Activated naive CD4-positive, alpha-beta T cell treated with anti-CD3 and anti-CD28 coated beads, Interleukin-2, amount 50 U/mL, for 72 hours (primary cell): ENCODE measurements at regions not wholly inside any gene's neighbourhood (a gene's known extent, or its start where the extent isn't known, plus 50 kb on each side); places are given as distances from the start of the nearest gene placed in this dataset.
"Not testable (repeated sequence)": the region's sequence is repeated elsewhere in the genome, so short reads cannot be mapped to it uniquely, and the experiment has no call there.

ENCODE experiments used
- ATAC-seq, 2 donors: fragments of 150-1000 bp; cut with Tn5 transposase; 2 replicates each; pipeline ENCODE4 v1.10.0; 2021; ENCODE audit warnings: mild to moderate bottlenecking in 2 of 2, moderate library complexity in 2 of 2
- DNase-seq, 2 donors: peaks; one replicate each; pipeline ENCODE4 v3.0.0; 2021 to 2022; ENCODE audit warnings: low spot score in 2 of 2
- H3K27ac Mint-ChIP-seq, 2 donors: one replicate each; pipeline ENCODE4 v1.8.0; 2022; ENCODE audit warnings: mild to moderate bottlenecking in 2 of 2, mixed read lengths in 2 of 2
- H3K36me3 Mint-ChIP-seq, 2 donors: one replicate each; pipeline ENCODE4 v1.8.0; 2022; ENCODE audit warnings: mixed read lengths in 2 of 2
- H3K9me3 Mint-ChIP-seq, 2 donors: one replicate each; pipeline ENCODE4 v1.8.0; 2022; ENCODE audit warnings: mixed read lengths in 2 of 2

GRCh38 chr1:30023339-30024022, 699.9 kb downstream of the MATN1 start:
- ATAC-seq: peak; percentile 45 to 76
- peak in 1 of 2 donors; percentile 2 for DNase-seq
- peaks cover 0 to under 1% of the 10 kb centered on the region in 2 donors for H3K9me3 Mint-ChIP-seq
- H3K27ac Mint-ChIP-seq: no peak overlapping the region
- peaks cover 0 to 3% of the 10 kb centered on the region in 2 donors for H3K36me3 Mint-ChIP-seq

- no peak for ATAC-seq
- no peak overlapping the region for H3K27ac Mint-ChIP-seq
- DNase-seq: no peak
- H3K9me3 Mint-ChIP-seq: peaks cover 0 to 10% of the 10 kb centered on the region in 2 donors
- H3K36me3 Mint-ChIP-seq: peaks cover 0 to 6% of the 10 kb centered on the region in 2 donors
These were observed 709.4 kb downstream of the MATN1 start for GRCh38 chr1:30014031-30014430.

GRCh38 chr1:30012455-30013440, 710.6 kb downstream of the MATN1 start:
- H3K9me3 Mint-ChIP-seq: peaks cover 0 to 3% of the 10 kb centered on the region in 2 donors
- DNase-seq (no peak), ATAC-seq (no peak)
- H3K36me3 Mint-ChIP-seq: no peaks in the 10 kb centered on the region
- H3K27ac Mint-ChIP-seq: no peak overlapping the region

- no peaks in the 10 kb centered on the region for H3K36me3 Mint-ChIP-seq
- ATAC-seq: no peak
- H3K27ac Mint-ChIP-seq: no peak overlapping the region
- DNase-seq: no peak
- H3K9me3 Mint-ChIP-seq: no peaks in the 10 kb centered on the region
These were observed 711.4 kb downstream of the MATN1 start for GRCh38 chr1:30011970-30012369.

DNA sequence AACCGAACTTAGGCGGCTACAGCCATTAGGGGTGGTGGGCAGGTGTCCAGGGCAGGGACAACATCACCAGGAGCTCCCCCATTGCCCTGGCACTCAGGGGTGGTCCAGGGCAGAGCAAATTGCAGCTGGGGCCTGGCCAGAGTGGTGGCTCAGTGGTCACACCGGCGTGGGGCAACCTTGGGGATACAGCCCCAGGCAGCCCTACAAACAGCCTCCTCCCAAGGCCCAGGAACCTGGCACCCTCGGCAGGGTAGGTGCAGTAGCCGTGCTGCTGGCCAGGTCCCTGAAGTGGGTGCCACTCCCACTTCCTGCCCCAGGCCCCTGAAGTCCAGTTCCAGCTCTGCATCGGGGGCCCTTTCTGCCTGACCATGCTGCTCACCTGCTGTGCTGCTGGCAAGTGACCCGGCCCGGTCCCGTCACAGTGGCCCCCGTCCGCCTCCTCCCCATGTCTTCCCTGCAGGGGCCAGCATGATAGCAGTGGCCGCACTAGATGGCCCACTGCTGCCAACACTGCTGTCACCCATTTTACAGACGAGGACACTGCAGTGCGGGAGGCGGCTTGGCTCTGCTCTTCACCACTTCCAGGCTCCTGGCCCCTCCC, 712.8 kb downstream of the MATN1 start:
- no peak for DNase-seq
- no peaks in the 10 kb centered on the region for H3K36me3 Mint-ChIP-seq
- ATAC-seq: no peak
- H3K27ac Mint-ChIP-seq: no peak overlapping the region
- no peaks in the 10 kb centered on the region for H3K9me3 Mint-ChIP-seq

DNA sequence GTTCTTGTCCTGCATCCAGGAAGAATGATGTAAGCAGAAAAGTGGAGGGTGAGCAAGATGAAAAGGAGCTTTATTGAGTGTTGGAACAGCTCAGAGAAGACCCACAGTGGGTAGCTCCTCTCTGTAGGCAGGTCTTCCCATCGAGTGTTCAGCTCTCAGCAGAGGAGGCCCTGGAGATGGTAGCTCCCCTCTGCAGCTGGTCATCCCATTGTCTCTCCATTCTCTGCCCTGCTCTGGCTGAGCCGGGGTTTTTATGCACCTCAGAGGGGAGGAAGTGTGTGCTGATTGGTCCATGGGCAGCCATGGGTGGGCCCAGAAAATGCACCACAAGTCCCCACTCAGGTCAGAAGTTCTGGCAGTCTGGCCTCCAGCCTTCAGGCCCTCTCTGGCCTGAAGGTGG, 713.7 kb downstream of the MATN1 start:
- Mint-ChIP-seq H3K27ac (no peak overlapping the region), H3K36me3 (no peaks in the 10 kb centered on the region), H3K9me3 (no peaks in the 10 kb centered on the region)
- ATAC-seq (no peak), DNase-seq (no peak)

GRCh38 chr1:30008998-30009657, 714.3 kb downstream of the MATN1 start:
- H3K9me3 Mint-ChIP-seq: no peaks in the 10 kb centered on the region
- ATAC-seq: no peak
- H3K27ac Mint-ChIP-seq: peak overlapping the region in 1 of 2 donors; percentile 59
- DNase-seq: no peak
- H3K36me3 Mint-ChIP-seq: no peaks in the 10 kb centered on the region

DNA sequence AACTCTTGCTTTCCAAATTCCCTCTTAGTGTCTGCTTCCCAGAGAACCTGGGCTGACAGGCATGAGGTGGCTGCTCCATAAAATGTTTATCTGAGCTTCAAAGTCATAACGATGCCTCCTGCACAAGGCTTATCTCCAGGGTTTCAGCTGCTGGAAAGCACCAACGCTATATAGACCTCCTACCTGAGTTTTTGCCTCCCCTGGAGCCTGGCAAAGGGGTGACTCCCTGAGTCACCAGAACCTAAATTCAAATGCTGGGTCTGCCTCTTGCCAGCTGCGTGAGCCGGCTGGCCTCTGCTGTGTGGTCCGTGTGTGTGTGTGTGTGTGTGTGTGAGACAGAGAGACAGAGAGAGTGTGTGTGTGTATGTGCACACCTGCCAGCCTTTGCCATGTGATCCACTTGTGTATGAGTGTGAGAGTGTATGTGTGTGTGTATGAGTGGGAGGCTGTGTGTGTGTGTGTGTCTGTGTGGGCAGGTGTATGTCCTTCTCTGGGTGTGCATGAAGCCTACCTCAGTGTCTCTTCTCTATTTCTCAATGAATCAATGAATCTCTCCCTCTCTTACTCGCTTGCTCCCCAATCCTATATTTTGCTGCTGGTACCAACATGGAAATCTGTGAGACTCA, 714.9 kb downstream of the MATN1 start:
- DNase-seq (no peak), ATAC-seq (no peak)
- H3K9me3 Mint-ChIP-seq: no peaks in the 10 kb centered on the region
- H3K36me3 Mint-ChIP-seq: no peaks in the 10 kb centered on the region
- H3K27ac Mint-ChIP-seq: no peak overlapping the region

- H3K9me3 Mint-ChIP-seq: no peaks in the 10 kb centered on the region
- no peak for DNase-seq
- no peaks in the 10 kb centered on the region for H3K36me3 Mint-ChIP-seq
- no peak overlapping the region for H3K27ac Mint-ChIP-seq
- ATAC-seq: no peak
These were observed 717.3 kb downstream of the MATN1 start for GRCh38 chr1:30005972-30006619.

GRCh38 chr1:30001732-30002039, 721.7 kb downstream of the MATN1 start:
- DNase-seq: no peak
- Mint-ChIP-seq H3K36me3 (no peaks in the 10 kb centered on the region), H3K27ac (no peak overlapping the region), H3K9me3 (no peaks in the 10 kb centered on the region)
- ATAC-seq: no peak

- Mint-ChIP-seq H3K36me3 (no peaks in the 10 kb centered on the region), H3K27ac (no peak overlapping the region), H3K9me3 (peaks cover under 1% of the 10 kb centered on the region in 2 donors)
- DNase-seq (no peak), ATAC-seq (no peak)
These were observed 722.2 kb downstream of the MATN1 start for GRCh38 chr1:30001011-30001731.

DNA sequence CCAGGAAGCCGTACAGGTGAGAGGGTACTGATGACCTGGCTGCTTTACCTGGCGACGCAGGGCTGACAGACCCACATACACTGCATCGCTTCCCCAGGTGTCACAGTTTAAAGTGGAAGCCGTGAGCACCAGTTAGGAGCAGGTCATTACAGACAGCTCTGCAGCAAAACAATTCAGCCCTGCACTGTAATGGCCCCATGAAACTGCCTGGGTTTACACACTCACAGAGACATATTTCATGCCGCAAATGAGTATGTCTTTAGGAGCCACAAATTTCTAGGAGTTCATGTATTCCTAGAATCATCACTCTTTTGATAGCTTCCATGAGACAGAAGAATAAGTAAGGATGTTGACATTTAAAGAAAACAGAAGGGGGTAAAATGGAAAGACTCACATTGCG, 723.1 kb downstream of the MATN1 start:
- Mint-ChIP-seq H3K9me3 (peaks cover 5 to 8% of the 10 kb centered on the region in 2 donors), H3K27ac (no peak overlapping the region), H3K36me3 (peaks cover 0 to 8% of the 10 kb centered on the region in 2 donors)
- ATAC-seq (no peak), DNase-seq (no peak)

DNA sequence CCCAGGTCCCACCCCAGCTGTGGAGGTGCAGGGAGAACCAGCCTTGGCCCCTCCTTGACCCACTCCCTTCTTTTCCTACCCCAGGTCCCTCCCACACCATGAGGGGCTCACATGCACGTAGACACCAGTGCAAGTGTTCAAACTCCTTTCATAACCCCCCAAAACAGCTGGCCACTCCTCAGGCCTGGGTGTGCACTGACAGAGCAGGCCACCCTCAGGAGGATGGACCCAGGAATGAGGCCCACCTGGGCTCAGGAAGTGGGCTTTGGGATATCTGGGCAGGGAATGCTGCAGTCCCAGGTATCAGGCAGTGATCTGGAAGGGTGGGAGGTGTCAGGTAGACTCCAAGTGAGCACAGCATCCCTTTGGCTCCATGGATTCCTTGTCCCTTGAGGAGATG, 723.8 kb downstream of the MATN1 start:
- H3K9me3 Mint-ChIP-seq: peaks cover 5 to 11% of the 10 kb centered on the region in 2 donors
- DNase-seq (no peak), ATAC-seq (no peak)
- no peak overlapping the region for H3K27ac Mint-ChIP-seq
- peaks cover 0 to 12% of the 10 kb centered on the region in 2 donors for H3K36me3 Mint-ChIP-seq

DNA sequence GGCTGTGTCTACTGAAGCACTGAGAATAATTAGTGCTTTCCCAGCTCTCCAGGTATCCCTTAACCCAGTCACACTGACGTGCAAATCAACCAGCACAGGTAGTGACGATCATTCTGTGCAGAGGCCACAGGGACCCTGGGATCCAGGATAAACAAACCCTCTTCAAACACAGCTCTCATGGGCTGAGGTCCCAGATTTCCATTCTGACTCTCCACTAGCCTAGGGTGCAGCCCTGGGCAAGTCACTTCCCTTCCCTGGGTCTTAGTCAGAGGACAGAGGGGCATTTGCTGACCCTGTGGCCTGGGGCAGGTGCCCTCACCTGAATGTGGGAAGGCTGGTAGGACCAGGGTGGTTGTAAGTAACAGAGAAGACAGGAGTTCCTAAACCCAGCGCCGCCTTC, 724.7 kb downstream of the MATN1 start:
- peaks cover 5 to 19% of the 10 kb centered on the region in 2 donors for H3K9me3 Mint-ChIP-seq
- H3K27ac Mint-ChIP-seq: no peak overlapping the region
- peaks cover 0 to 12% of the 10 kb centered on the region in 2 donors for H3K36me3 Mint-ChIP-seq
- no peak for DNase-seq
- ATAC-seq: no peak

DNA sequence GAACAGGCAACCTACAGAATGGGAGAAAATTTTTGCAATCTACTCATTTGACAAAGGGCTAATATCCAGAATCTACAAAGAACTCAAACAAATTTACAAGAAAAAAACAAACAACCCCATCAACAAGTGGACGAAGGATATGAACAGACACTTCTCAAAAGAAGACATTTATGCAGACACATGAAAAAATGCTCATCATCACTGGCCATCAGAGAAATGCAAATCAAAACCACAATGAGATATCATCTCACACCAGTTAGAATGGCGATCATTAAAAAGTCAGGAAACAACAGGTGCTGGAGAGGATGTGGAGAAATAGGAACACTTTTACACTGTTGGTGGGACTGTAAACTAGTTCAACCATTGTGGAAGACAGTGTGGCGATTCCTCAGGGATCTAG, 725.6 kb downstream of the MATN1 start:
- peaks cover 6 to 20% of the 10 kb centered on the region in 2 donors for H3K36me3 Mint-ChIP-seq
- ATAC-seq, H3K27ac Mint-ChIP-seq, DNase-seq: not testable (repeated sequence)
- H3K9me3 Mint-ChIP-seq: peaks cover 11 to 27% of the 10 kb centered on the region in 2 donors
